SK-N-SH (cell line): ENCODE measurements at regions not wholly inside any gene's neighbourhood (a gene's known extent, or its start where the extent isn't known, plus 50 kb on each side); places are given as distances from the start of the nearest gene placed in this dataset.

Experiments used
- CTCF ChIA-PET: fragments of 300-600, 350-600 bp; formaldehyde crosslinking; extraction: SDS; loops from one replicate; lab custom pipeline; 2021; lab: Yijun Ruan, JAX
- POLR2A ChIA-PET: fragments of 350-600 bp; sonication (Branson Sonifier 250); formaldehyde crosslinking; extraction: SDS; loops from one replicate; lab custom pipeline; 2020; ENCODE audit warnings: antibody characterized with exemption, inconsistent platforms; lab: Yijun Ruan, JAX
- DNase-seq: peaks from one replicate; pipeline ENCODE4 v3.0.0; 2012
- H2AFZ ChIP-seq: fragments of 200-600 bp; sonication (generic); 2 replicates; pipeline ENCODE4 v1.8.1; 2016; ENCODE audit warnings: antibody characterized with exemption, mild to moderate bottlenecking, low read depth
- H3F3A ChIP-seq: fragments of 200-600 bp; sonication (generic); replicated peaks from 2 replicates; pipeline ENCODE3; 2016; ENCODE audit warnings: antibody characterized with exemption, mild to moderate bottlenecking; ENCODE audit not compliant: insufficient read depth
- H3K27ac ChIP-seq, 2 experiments: fragments of 200-500 bp in 1 of 2; fragments of 200-600 bp in 1 of 2; sonication (Bioruptor generic) in 1 of 2; sonication (generic), shearing (Covaris generic) in 1 of 2; 2 replicates each; pipeline versions ENCODE4 v1.5.1 to v1.6.1; 2014 to 2016; ENCODE audit warnings: low read depth in 2 of 2, inconsistent platforms in 1 of 2, low read length in 1 of 2, mild to moderate bottlenecking in 1 of 2, mixed read lengths in 1 of 2
- H3K27me3 ChIP-seq: fragments of 200-600 bp; sonication (generic), shearing (Covaris generic); 2 replicates; pipeline ENCODE4 v1.6.1; 2016; ENCODE audit warnings: mixed run types; ENCODE audit not compliant: insufficient read depth
- H3K36me3 ChIP-seq, 2 experiments: fragments of 200-500 bp in 1 of 2; fragments of 200-600 bp in 1 of 2; sonication (Bioruptor generic) in 1 of 2; sonication (generic) in 1 of 2; replicated peaks in 1 of 2; 2 replicates each; pipeline versions ENCODE3 to v1.5.1; 2014 to 2016; ENCODE audit warnings: low read length in 1 of 2, mild to moderate bottlenecking in 1 of 2; ENCODE audit not compliant: insufficient read depth in 2 of 2, control insufficient read depth in 1 of 2
- H3K4me1 ChIP-seq, 2 experiments: fragments of 200-500 bp in 1 of 2; fragments of 200-600 bp in 1 of 2; sonication (Bioruptor generic) in 1 of 2; sonication (generic), shearing (Covaris generic) in 1 of 2; 2 replicates each; pipeline versions ENCODE4 v1.5.1 to v1.6.1; 2014 to 2016; ENCODE audit warnings: low read depth in 1 of 2, low read length in 1 of 2, mixed run types in 1 of 2; ENCODE audit not compliant: insufficient read depth in 2 of 2, control insufficient read depth in 1 of 2
- H3K4me2 ChIP-seq: fragments of 200-600 bp; sonication (generic), shearing (Covaris generic); 2 replicates; pipeline ENCODE4 v1.6.1; 2017; ENCODE audit warnings: mixed run types
- H3K4me3 ChIP-seq, 2 experiments: fragments of 200-500 bp in 1 of 2; fragments of 200-600 bp in 1 of 2; sonication (Bioruptor generic) in 1 of 2; sonication (generic), shearing (Covaris generic) in 1 of 2; 2 replicates each; pipeline versions ENCODE4 v1.5.1 to v1.8.1; 2014 to 2016; ENCODE audit warnings: low read depth in 2 of 2, inconsistent platforms in 1 of 2, low read length in 1 of 2, mild to moderate bottlenecking in 1 of 2, mixed read lengths in 1 of 2, moderate library complexity in 1 of 2
- H3K79me2 ChIP-seq: fragments of 200-600 bp; sonication (generic); 2 replicates; pipeline ENCODE4 v1.8.1; 2017; ENCODE audit warnings: mild to moderate bottlenecking; ENCODE audit not compliant: insufficient read depth
- H3K9ac ChIP-seq: fragments of 200-600 bp; sonication (generic); 2 replicates; pipeline ENCODE4 v1.6.1; 2017; ENCODE audit warnings: mixed run types
- H3K9me2 ChIP-seq: fragments of 200-600 bp; sonication (generic); 2 replicates; pipeline ENCODE4 v1.6.1; 2017; ENCODE audit warnings: mixed run types
- H3K9me3 ChIP-seq: fragments of 200-600 bp; sonication (generic); 2 replicates; pipeline ENCODE4 v1.6.1; 2017; ENCODE audit warnings: mixed run types, mild to moderate bottlenecking, moderate library complexity
- H4K20me1 ChIP-seq: fragments of 200-600 bp; sonication (generic); 2 replicates; pipeline ENCODE4 v1.6.1; 2017; ENCODE audit warnings: mild to moderate bottlenecking, mixed run types; ENCODE audit not compliant: insufficient read depth
- ELF1 ChIP-seq: IDR thresholded peaks from 2 replicates; pipeline ENCODE4 v1.4.0; 2012
- EP300 ChIP-seq, 2 experiments: IDR thresholded peaks; 2 replicates each; pipeline versions ENCODE4 v1.4.0 to v1.6.1; 2012; ENCODE audit warnings: borderline replicate concordance in 1 of 2, low read depth in 1 of 2, low read length in 1 of 2
- EZH2phosphoT487 ChIP-seq: fragments of 200-600 bp; sonication (generic); IDR thresholded peaks from 2 replicates; pipeline ENCODE4 v1.6.1; 2017; ENCODE audit warnings: low read depth, mixed run types, mild to moderate bottlenecking, antibody characterized with exemption, moderate library complexity, borderline replicate concordance
- FOSL2 ChIP-seq: IDR thresholded peaks from 2 replicates; pipeline ENCODE4 v1.4.0; 2012; ENCODE audit warnings: low read depth, mild to moderate bottlenecking, moderate library complexity, borderline replicate concordance
- FOXJ3 ChIP-seq: sonication (generic); formaldehyde crosslinking; IDR thresholded peaks from 2 replicates; pipeline ENCODE4 v1.5.1; 2020; ENCODE audit warnings: mild to moderate bottlenecking, missing genetic modification reagents
- FOXM1 ChIP-seq: IDR thresholded peaks from 2 replicates; pipeline ENCODE4 v1.4.0; 2012; ENCODE audit warnings: low read depth, mild to moderate bottlenecking
- GABPA ChIP-seq: IDR thresholded peaks from 2 replicates; pipeline ENCODE4 v1.4.0; 2012; ENCODE audit warnings: low read depth, mild to moderate bottlenecking
- JUND ChIP-seq: IDR thresholded peaks from 2 replicates; pipeline ENCODE4 v1.4.0; 2012
- MXI1 ChIP-seq: IDR thresholded peaks from 2 replicates; pipeline ENCODE4 v1.6.1; 2012; ENCODE audit warnings: mild to moderate bottlenecking, low read depth, low read length, improper control_type of control experiment
- PBX3 ChIP-seq: IDR thresholded peaks from 2 replicates; pipeline ENCODE4; 2012
- POLR2AphosphoS5 ChIP-seq: IDR thresholded peaks from 2 replicates; pipeline ENCODE4 v1.6.1; 2012; ENCODE audit warnings: low read depth, low read length
- REST ChIP-seq: IDR thresholded peaks from 2 replicates; pipeline ENCODE4 v1.6.1; 2012; ENCODE audit warnings: mild to moderate bottlenecking, low read depth, low read length, moderate library complexity
- RFX5 ChIP-seq: IDR thresholded peaks from 2 replicates; pipeline ENCODE4 v1.6.1; 2012; ENCODE audit warnings: mild to moderate bottlenecking, improper control_type of control experiment, low read length
- RXRA ChIP-seq: IDR thresholded peaks from 2 replicates; pipeline ENCODE4 v1.4.0; 2012; ENCODE audit warnings: low read depth, mild to moderate bottlenecking, borderline replicate concordance
- SIN3A ChIP-seq: IDR thresholded peaks from 2 replicates; pipeline ENCODE4 v1.6.1; 2012; ENCODE audit warnings: low read depth, mild to moderate bottlenecking, low read length, moderate library complexity, borderline replicate concordance
- SMC3 ChIP-seq: IDR thresholded peaks from 2 replicates; pipeline ENCODE4 v1.6.1; 2012; ENCODE audit warnings: low read depth, low read length, improper control_type of control experiment
- TAF1 ChIP-seq: IDR thresholded peaks from 2 replicates; pipeline ENCODE4 v1.6.1; 2012; ENCODE audit warnings: low read depth, mild to moderate bottlenecking, low read length, moderate library complexity, borderline replicate concordance
- TCF12 ChIP-seq: IDR thresholded peaks from 2 replicates; pipeline ENCODE4 v1.4.0; 2012
- TEAD4 ChIP-seq: IDR thresholded peaks from 2 replicates; pipeline ENCODE4 v1.4.0; 2012; ENCODE audit warnings: mild to moderate bottlenecking, borderline replicate concordance; ENCODE audit not compliant: insufficient read depth
- USF1 ChIP-seq: IDR thresholded peaks from 2 replicates; pipeline ENCODE4 v1.4.0; 2012; ENCODE audit warnings: low read depth, borderline replicate concordance
- YY1 ChIP-seq: IDR thresholded peaks from 2 replicates; pipeline ENCODE4 v1.4.0; 2012; ENCODE audit warnings: low read depth, mild to moderate bottlenecking
- WGBS: methylation state at CpG from one replicate; pipeline ENCODE4 v1.1.6; 2017; ENCODE audit warnings: low lambda C conversion rate; 5-methylcytosine and 5-hydroxymethylcytosine counted together

- H3F3A ChIP-seq: no peaks in the 10 kb centered on the region
- H3K79me2 ChIP-seq: no peaks in the 10 kb centered on the region
- no peaks in the 10 kb centered on the region for H3K27me3 ChIP-seq
- TF ChIP-seq PBX3 (no peak), FOXM1 (no peak), EP300 (IDR thresholded peaks at IDR 0.05; ENCODE audit: borderline replicate concordance in 1 of 2, low read depth in 1 of 2, low read length in 1 of 2) (no peak), SIN3A (no peak), JUND (no peak), GABPA (no peak), TAF1 (no peak), TCF12 (no peak), FOSL2 (no peak), RFX5 (no peak), YY1 (no peak), MXI1 (no peak), ELF1 (no peak), SMC3 (no peak), USF1 (no peak), RXRA (no peak), TEAD4 (no peak)
- TF ChIP-seq, all 33 proteins: peak for 0
- Histone ChIP-seq H2AFZ (no peak overlapping the region), H3K9ac (no peak overlapping the region), H4K20me1 (no peaks in the 10 kb centered on the region), H3K4me1 (peaks cover 0 to 55% of the 10 kb centered on the region in 2 experiments; a peak in 1 of 4 replicates), H3K36me3 (no peaks in the 10 kb centered on the region), H3K4me3 (no peak overlapping the region), H3K9me2 (no peaks in the 10 kb centered on the region), H3K4me2 (no peak overlapping the region), H3K9me3 (no peaks in the 10 kb centered on the region), H3K27ac (no peak overlapping the region)
- WGBS: 89% methylated on average over 20 of the region's 22 CpGs
- ChIA-PET CTCF (interaction anchor here (0.8 kb wide), 1 partner anchor 10 kb away, joined by 3 read pairs; no protein-coding TSS in a partner anchor), POLR2A (no interaction called here)
- no peak for DNase-seq
These were observed 85.5 kb upstream of the ZNF469 start for GRCh38 chr16:88297178-88297720.

- Histone ChIP-seq H3K36me3 (no peaks in the 10 kb centered on the region), H3K4me3 (no peak overlapping the region), H3K27me3 (no peaks in the 10 kb centered on the region), H4K20me1 (no peaks in the 10 kb centered on the region), H3K9ac (no peak overlapping the region; the same call in 1 of the 2 replicates), H2AFZ (no peak overlapping the region), H3F3A (peaks cover under 1% of the 10 kb centered on the region), H3K9me3 (no peaks in the 10 kb centered on the region), H3K4me2 (no peak overlapping the region), H3K9me2 (no peaks in the 10 kb centered on the region), H3K27ac (no peak overlapping the region), H3K4me1 (peaks cover 1 to 54% of the 10 kb centered on the region in 2 experiments; a peak in 2 of 4 replicates), H3K79me2 (no peaks in the 10 kb centered on the region)
- no peak for DNase-seq
- CTCF ChIA-PET: interaction anchor here (0.7 kb wide), 1 partner anchor 11 kb away, joined by 3 read pairs; no protein-coding TSS in a partner anchor
- POLR2A ChIA-PET: no interaction called here
- 74% methylated on average over 12 of the region's 16 CpGs for WGBS
- TF ChIP-seq EZH2phosphoT487 (no peak), MXI1 (no peak), PBX3 (no peak), FOXJ3 (CRISPR knock-in tag) (no peak), REST (no peak), SIN3A (no peak), YY1 (no peak), RXRA (no peak), TCF12 (no peak), GABPA (no peak), POLR2AphosphoS5 (no peak)
These were observed 84.5 kb upstream of the ZNF469 start for GRCh38 chr16:88298181-88298832.
